GM12872 (cell line): ENCODE measurements at regions not wholly inside any gene's neighbourhood (a gene's known extent, or its start where the extent isn't known, plus 50 kb on each side); places are given as distances from the start of the nearest gene placed in this dataset.

Experiments
- CTCF ChIP-seq: IDR thresholded peaks from 3 replicates; pipeline ENCODE4 v1.5.1; 2011; ENCODE audit warnings: low read depth, mild to moderate bottlenecking, low read length, moderate library complexity; ENCODE audit not compliant: insufficient read depth

GRCh38 chr7:136251826-136252225 is 274.7 kb upstream of the MTPN start:
- no peak for TF ChIP-seq CTCF

GRCh38 chr7:136247211-136247610 is 270.1 kb upstream of the MTPN start:
- no peak for TF ChIP-seq CTCF

- TF ChIP-seq CTCF, result no peak
Observed at GRCh38 chr7:136245327-136246004, 268.3 kb upstream of the MTPN start.

- TF ChIP-seq CTCF, result no peak
Observed at GRCh38 chr7:136234040-136234439, 256.9 kb upstream of the MTPN start.

- no peak for TF ChIP-seq CTCF
Observed at GRCh38 chr7:136230210-136230609, 253.1 kb upstream of the MTPN start.

- no peak for TF ChIP-seq CTCF
Observed at GRCh38 chr7:136229790-136230189, 252.6 kb upstream of the MTPN start.

- TF ChIP-seq CTCF, result no peak
Observed at GRCh38 chr7:136228171-136228570, 251.0 kb upstream of the MTPN start.
